ENCODE measurements at regions not wholly inside any gene's neighbourhood (a gene's known extent, or its start where the extent isn't known, plus 50 kb on each side); places are given as distances from the start of the nearest gene placed in this dataset.

GRCh38 chr5:19314840-19315239 is 673.2 kb downstream of the CDH18 start:
- intact Hi-C loops (cut with DNase I; ENCODE audit: low total_unique reads) = no loop called here
- no peak for ATAC-seq

GRCh38 chr5:19319252-19319651 is 668.7 kb downstream of the CDH18 start:
- intact Hi-C loops (cut with DNase I; ENCODE audit: low total_unique reads) (no loop called here), in situ Hi-C loops (cut with MboI; ENCODE audit: low sequenced_read_pairs in 4 of 4) (no loop called here)
- no peak for ATAC-seq
- Histone ChIP-seq H3K36me3 (no peaks in the 10 kb centered on the region), H3K4me1 (no peaks in the 10 kb centered on the region), H3K4me3 (no peak overlapping the region), H3K27ac (no peak overlapping the region), H3K27me3 (no peaks in the 10 kb centered on the region), H3K9me3 (no peaks in the 10 kb centered on the region)
- TF ChIP-seq CTCF (IDR thresholded peaks at IDR 0.05 in 4 of 5, conservative IDR thresholded peaks at IDR 0.05 in 1 of 5) (no peak), POLR2A (IDR thresholded peaks at IDR 0.05) (no peak)
- DNase-seq = no peak

More at GRCh38 chr5:19314840-19315239, 673.2 kb downstream of the CDH18 start:
- Histone ChIP-seq H3K27ac (no peak overlapping the region), H3K4me3 (no peak overlapping the region), H3K27me3 (no peaks in the 10 kb centered on the region), H3K36me3 (no peaks in the 10 kb centered on the region), H3K9me3 (no peaks in the 10 kb centered on the region), H3K4me1 (no peaks in the 10 kb centered on the region)
- in situ Hi-C loops (cut with MboI; ENCODE audit: low sequenced_read_pairs in 4 of 4) = no loop called here
- TF ChIP-seq POLR2A (IDR thresholded peaks at IDR 0.05) = no peak
- no peak for TF ChIP-seq CTCF (IDR thresholded peaks at IDR 0.05 in 4 of 5, conservative IDR thresholded peaks at IDR 0.05 in 1 of 5)
- DNase-seq = no peak

GRCh38 chr5:19322716-19323485 is 665.1 kb downstream of the CDH18 start:
- H3K4me3 ChIP-seq = no peak overlapping the region
- no peaks in the 10 kb centered on the region for H3K9me3 ChIP-seq
- no peak overlapping the region for H3K27ac ChIP-seq
- DNase-seq = no peak
- in situ Hi-C loops (cut with MboI; ENCODE audit: low sequenced_read_pairs in 4 of 4) = no loop called here
- intact Hi-C loops (cut with DNase I; ENCODE audit: low total_unique reads) = no loop called here
- no peaks in the 10 kb centered on the region for H3K4me1 ChIP-seq
- H3K27me3 ChIP-seq = no peaks in the 10 kb centered on the region
- TF ChIP-seq CTCF (IDR thresholded peaks at IDR 0.05 in 4 of 5, conservative IDR thresholded peaks at IDR 0.05 in 1 of 5) = no peak
- TF ChIP-seq POLR2A (IDR thresholded peaks at IDR 0.05) = no peak
- no peak for ATAC-seq
- H3K36me3 ChIP-seq = no peaks in the 10 kb centered on the region

- intact Hi-C loops (cut with DNase I; ENCODE audit: low total_unique reads) (no loop called here), in situ Hi-C loops (cut with MboI; ENCODE audit: low sequenced_read_pairs in 4 of 4) (no loop called here)
- H3K36me3 ChIP-seq = no peaks in the 10 kb centered on the region
- H3K27ac ChIP-seq = no peak overlapping the region
- no peaks in the 10 kb centered on the region for H3K4me1 ChIP-seq
- TF ChIP-seq CTCF (IDR thresholded peaks at IDR 0.05 in 4 of 5, conservative IDR thresholded peaks at IDR 0.05 in 1 of 5) (no peak), POLR2A (IDR thresholded peaks at IDR 0.05) (no peak)
- DNase-seq (no peak), ATAC-seq (no peak)
- H3K9me3 ChIP-seq = no peaks in the 10 kb centered on the region
- H3K4me3 ChIP-seq = no peak overlapping the region
- no peaks in the 10 kb centered on the region for H3K27me3 ChIP-seq
These were observed 653.7 kb downstream of the CDH18 start for GRCh38 chr5:19334278-19334677.

GRCh38 chr5:19342942-19343341 is 645.1 kb downstream of the CDH18 start:
- intact Hi-C loops (cut with DNase I; ENCODE audit: low total_unique reads) = no loop called here
- TF ChIP-seq POLR2A (IDR thresholded peaks at IDR 0.05) (no peak), CTCF (IDR thresholded peaks at IDR 0.05 in 4 of 5, conservative IDR thresholded peaks at IDR 0.05 in 1 of 5) (no peak)

More at GRCh38 chr5:19342942-19343341, 645.1 kb downstream of the CDH18 start:
- Histone ChIP-seq H3K27ac (no peak overlapping the region), H3K4me3 (no peak overlapping the region), H3K4me1 (no peaks in the 10 kb centered on the region), H3K36me3 (no peaks in the 10 kb centered on the region), H3K27me3 (no peaks in the 10 kb centered on the region), H3K9me3 (no peaks in the 10 kb centered on the region)
- DNase-seq (no peak), ATAC-seq (no peak)
- in situ Hi-C loops (cut with MboI; ENCODE audit: low sequenced_read_pairs in 4 of 4) = no loop called here
